GM19372 (cell line): ENCODE measurements at regions not wholly inside any gene's neighbourhood (a gene's known extent, or its start where the extent isn't known, plus 50 kb on each side); places are given as distances from the start of the nearest gene placed in this dataset.

ENCODE experiments used
- ATAC-seq: cut with Tn5 transposase; IDR thresholded peaks from one replicate; pipeline ENCODE4 v1.9.1; 2021; ENCODE audit warnings: mild to moderate bottlenecking, low read depth, moderate library complexity; ENCODE audit not compliant: unreplicated experiment

GRCh38 chr5:15034379-15034778 lies 162.8 kb upstream of the ANKH start:
- no peak for ATAC-seq

GRCh38 chr5:15031180-15031579 lies 159.6 kb upstream of the ANKH start:
- ATAC-seq: no peak

- no peak for ATAC-seq
Measured at GRCh38 chr5:15027764-15028163, 156.2 kb upstream of the ANKH start.

GRCh38 chr5:15026944-15027343 lies 155.4 kb upstream of the ANKH start:
- no peak for ATAC-seq

GRCh38 chr5:15026011-15026893 lies 154.7 kb upstream of the ANKH start:
- no peak for ATAC-seq

GRCh38 chr5:15023846-15024245 lies 152.3 kb upstream of the ANKH start:
- ATAC-seq: no peak

GRCh38 chr5:15023266-15023665 lies 151.7 kb upstream of the ANKH start:
- ATAC-seq: no peak

- no peak for ATAC-seq
Measured at GRCh38 chr5:15021266-15022046, 149.9 kb upstream of the ANKH start.

GRCh38 chr5:15020736-15021135 lies 149.2 kb upstream of the ANKH start:
- ATAC-seq: no peak

GRCh38 chr5:15014809-15015208 lies 143.2 kb upstream of the ANKH start:
- ATAC-seq: no peak

GRCh38 chr5:15013654-15014463 lies 142.3 kb upstream of the ANKH start:
- ATAC-seq: no peak

- ATAC-seq: no peak
Measured at GRCh38 chr5:15012061-15012460, 140.5 kb upstream of the ANKH start.

- ATAC-seq: no peak
Measured at GRCh38 chr5:15010936-15011335, 139.4 kb upstream of the ANKH start.

- no peak for ATAC-seq
Measured at GRCh38 chr5:15009420-15009819, 137.8 kb upstream of the ANKH start.

- ATAC-seq: no peak
Measured at GRCh38 chr5:15008921-15009320, 137.3 kb upstream of the ANKH start.

- no peak for ATAC-seq
Measured at GRCh38 chr5:15008476-15008875, 136.9 kb upstream of the ANKH start.

- no peak for ATAC-seq
Measured at GRCh38 chr5:15007646-15008045, 136.1 kb upstream of the ANKH start.

GRCh38 chr5:15004506-15004905 lies 132.9 kb upstream of the ANKH start:
- no peak for ATAC-seq

GRCh38 chr5:15003511-15003920 lies 131.9 kb upstream of the ANKH start:
- peak; percentile 95 for ATAC-seq

- no peak for ATAC-seq
Measured at GRCh38 chr5:15002791-15003190, 131.2 kb upstream of the ANKH start.

- ATAC-seq: no peak
Measured at GRCh38 chr5:15002173-15002572, 130.6 kb upstream of the ANKH start.
